GM13976 (cell line): ENCODE measurements at regions not wholly inside any gene's neighbourhood (a gene's known extent, or its start where the extent isn't known, plus 50 kb on each side); places are given as distances from the start of the nearest gene placed in this dataset.
"Not testable (repeated sequence)": the region's sequence is repeated elsewhere in the genome, so short reads cannot be mapped to it uniquely, and the experiment has no call there.

Source experiments
- DNase-seq: peaks from one replicate; pipeline ENCODE4 v3.0.0; 2012; ENCODE audit warnings: low spot score
- CTCF ChIP-seq: IDR thresholded peaks from 2 replicates; pipeline ENCODE4 v1.5.1; 2012; ENCODE audit warnings: borderline replicate concordance, mild to moderate bottlenecking; ENCODE audit not compliant: insufficient read depth; ENCODE audit errors: extremely low read depth, missing control alignments, control extremely low read depth
- in situ Hi-C: fragments of 300-500 bp; cut with MboI; formaldehyde crosslinking; loops from one replicate; pipeline ENCODE4 v1.12.0; 2022; ENCODE audit warnings: low sequenced_read_pairs, mixed read lengths, inconsistent platforms; ENCODE audit not compliant: unreplicated experiment

GRCh38 chr4:135412213-135412612, 1210.6 kb upstream of the PABPC4L start:
- in situ Hi-C loops, result no loop called here
- DNase-seq, result no peak
- no peak for TF ChIP-seq CTCF

- no peak for DNase-seq
- in situ Hi-C loops, result no loop called here
- TF ChIP-seq CTCF, result no peak
These were observed 1209.7 kb upstream of the PABPC4L start for GRCh38 chr4:135411251-135411650.

GRCh38 chr4:135409261-135409660, 1207.7 kb upstream of the PABPC4L start:
- DNase-seq, in situ Hi-C loops: not testable (repeated sequence)

- in situ Hi-C loops, result no loop called here
- no peak for TF ChIP-seq CTCF
- DNase-seq, result no peak
These were observed 1206.5 kb upstream of the PABPC4L start for GRCh38 chr4:135408109-135408508.

- DNase-seq, in situ Hi-C loops: not testable (repeated sequence)
These were observed 1205.0 kb upstream of the PABPC4L start for GRCh38 chr4:135406597-135406996.

- in situ Hi-C loops, result no loop called here
These were observed 1184.4 kb upstream of the PABPC4L start for GRCh38 chr4:135385830-135386581.

GRCh38 chr4:135383356-135384288, 1182.0 kb upstream of the PABPC4L start:
- in situ Hi-C loops, result no loop called here
- no peak for TF ChIP-seq CTCF
- DNase-seq, result no peak

More at GRCh38 chr4:135385830-135386581, 1184.4 kb upstream of the PABPC4L start:
- no peak for TF ChIP-seq CTCF
- no peak for DNase-seq
